GM18868 (cell line): ENCODE measurements at regions not wholly inside any gene's neighbourhood (a gene's known extent, or its start where the extent isn't known, plus 50 kb on each side); places are given as distances from the start of the nearest gene placed in this dataset.

Source experiments
- ATAC-seq: cut with Tn5 transposase; IDR thresholded peaks from one replicate; pipeline ENCODE4 v1.9.1; 2021; ENCODE audit warnings: mild to moderate bottlenecking, moderate library complexity; ENCODE audit not compliant: unreplicated experiment

GRCh38 chr10:4733150-4733842, 92.7 kb upstream of the AKR1E2 start:
- ATAC-seq: no peak

GRCh38 chr10:4730998-4731397, 95.0 kb upstream of the AKR1E2 start:
- no peak for ATAC-seq

- ATAC-seq: no peak
These were observed 99.9 kb upstream of the AKR1E2 start for GRCh38 chr10:4725917-4726606.

GRCh38 chr10:4723860-4724259, 102.1 kb upstream of the AKR1E2 start:
- ATAC-seq: no peak

- no peak for ATAC-seq
These were observed 103.8 kb upstream of the AKR1E2 start for GRCh38 chr10:4721999-4722753.

- ATAC-seq: no peak
These were observed 105.5 kb upstream of the AKR1E2 start for GRCh38 chr10:4720463-4720862.

GRCh38 chr10:4719671-4720070, 106.3 kb upstream of the AKR1E2 start:
- ATAC-seq: no peak

- ATAC-seq: no peak
These were observed 107.0 kb upstream of the AKR1E2 start for GRCh38 chr10:4719036-4719435.

- ATAC-seq: no peak
These were observed 107.5 kb upstream of the AKR1E2 start for GRCh38 chr10:4718544-4718943.

GRCh38 chr10:4717670-4718069, 108.3 kb upstream of the AKR1E2 start:
- ATAC-seq: no peak

GRCh38 chr10:4710858-4711257, 115.1 kb upstream of the AKR1E2 start:
- no peak for ATAC-seq

- ATAC-seq: no peak
These were observed 117.8 kb upstream of the AKR1E2 start for GRCh38 chr10:4708123-4708759.

- ATAC-seq: no peak
These were observed 118.8 kb upstream of the AKR1E2 start for GRCh38 chr10:4707221-4707620.

- ATAC-seq: no peak
These were observed 121.9 kb upstream of the AKR1E2 start for GRCh38 chr10:4704034-4704545.

- ATAC-seq: no peak
These were observed 125.0 kb upstream of the AKR1E2 start for GRCh38 chr10:4701016-4701415.

- no peak for ATAC-seq
These were observed 125.9 kb upstream of the AKR1E2 start for GRCh38 chr10:4699950-4700730.

GRCh38 chr10:4698075-4698474, 127.9 kb upstream of the AKR1E2 start:
- ATAC-seq: no peak

GRCh38 chr10:4696186-4696585, 129.8 kb upstream of the AKR1E2 start:
- ATAC-seq: no peak

- no peak for ATAC-seq
These were observed 132.0 kb upstream of the AKR1E2 start for GRCh38 chr10:4693967-4694366.

- ATAC-seq: no peak
These were observed 133.8 kb upstream of the AKR1E2 start for GRCh38 chr10:4692206-4692605.
